HG02588 (cell line): ENCODE measurements at regions not wholly inside any gene's neighbourhood (a gene's known extent, or its start where the extent isn't known, plus 50 kb on each side); places are given as distances from the start of the nearest gene placed in this dataset.

ENCODE experiments used
- ATAC-seq: cut with Tn5 transposase; IDR thresholded peaks from one replicate; pipeline ENCODE4 v1.9.1; 2021; ENCODE audit warnings: mild to moderate bottlenecking, moderate library complexity; ENCODE audit not compliant: unreplicated experiment

DNA sequence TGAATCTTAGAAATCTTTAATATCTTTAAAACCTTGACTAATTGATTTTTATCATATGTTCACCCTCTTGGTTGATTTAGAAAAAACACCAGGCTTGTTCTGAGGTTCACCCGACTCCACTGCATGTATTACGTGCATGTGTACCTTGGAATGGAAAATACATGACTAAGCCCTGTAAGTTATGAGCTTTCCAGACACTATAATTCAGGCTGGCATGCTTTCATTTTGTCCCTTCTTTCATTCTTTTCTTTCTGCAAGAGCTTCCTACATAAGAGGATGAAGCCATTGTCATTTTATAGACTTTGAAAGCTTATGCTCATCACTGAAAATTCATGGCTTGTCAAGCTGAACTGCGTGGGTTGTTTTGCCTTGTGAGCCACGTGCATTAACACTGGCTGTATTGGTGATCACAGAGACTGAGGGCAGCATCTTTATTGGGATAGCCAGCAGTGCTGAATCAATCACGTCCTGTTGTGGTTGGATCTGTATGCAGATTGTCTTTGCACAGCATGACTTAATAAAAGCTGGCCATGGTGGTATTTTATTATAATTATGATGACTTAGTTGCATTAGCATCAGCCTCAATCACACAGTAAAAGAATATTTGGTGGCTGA, 141.9 kb downstream of the SLIT2 start:
- no peak for ATAC-seq

DNA sequence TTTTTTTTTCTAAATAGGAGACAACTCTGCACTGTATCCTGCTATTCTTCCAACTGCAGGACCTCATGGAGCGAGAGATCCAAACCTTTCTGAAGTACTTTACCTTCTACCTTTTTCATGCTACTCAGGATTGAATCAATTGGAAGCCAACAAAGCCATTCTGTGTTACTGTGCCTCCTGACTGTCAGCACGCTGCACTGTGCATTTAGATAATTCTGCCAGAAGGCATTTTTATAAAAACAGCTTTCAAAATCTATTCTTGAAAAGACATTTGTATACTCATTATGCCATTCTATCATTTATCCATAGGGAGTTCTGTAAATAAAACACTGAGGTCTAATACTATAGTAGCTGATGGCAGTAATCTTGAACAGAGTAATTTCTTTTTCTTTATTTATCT, 142.8 kb downstream of the SLIT2 start:
- ATAC-seq = no peak

DNA sequence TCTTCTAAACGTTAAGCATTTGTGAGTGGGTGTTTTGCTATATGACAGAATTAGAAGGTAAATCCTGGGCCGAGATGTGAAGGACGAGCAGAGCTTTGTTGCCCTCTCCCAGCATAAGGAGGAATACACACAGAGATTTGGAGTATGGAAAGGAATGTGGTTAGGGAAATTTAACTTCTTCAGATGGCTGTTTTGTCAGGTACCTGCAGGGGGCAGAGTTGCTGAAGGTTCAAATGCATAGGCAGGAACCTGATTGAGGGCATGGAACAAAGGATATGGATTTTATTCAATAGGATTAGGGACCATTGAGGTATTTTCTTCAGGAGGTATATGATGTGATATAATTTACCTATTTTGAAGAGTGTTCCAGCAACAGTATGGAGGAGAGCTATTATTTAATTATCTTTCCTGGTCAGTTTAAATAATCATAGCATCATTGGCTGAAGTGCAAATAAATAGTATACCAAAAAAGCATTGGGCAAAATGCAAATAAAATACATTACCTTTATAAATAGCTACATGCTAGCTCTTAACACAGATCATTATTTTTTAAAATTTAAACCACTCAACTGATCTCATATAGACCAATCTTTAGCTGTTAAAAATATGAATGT, 143.6 kb downstream of the SLIT2 start:
- peak; percentile 50 for ATAC-seq

DNA sequence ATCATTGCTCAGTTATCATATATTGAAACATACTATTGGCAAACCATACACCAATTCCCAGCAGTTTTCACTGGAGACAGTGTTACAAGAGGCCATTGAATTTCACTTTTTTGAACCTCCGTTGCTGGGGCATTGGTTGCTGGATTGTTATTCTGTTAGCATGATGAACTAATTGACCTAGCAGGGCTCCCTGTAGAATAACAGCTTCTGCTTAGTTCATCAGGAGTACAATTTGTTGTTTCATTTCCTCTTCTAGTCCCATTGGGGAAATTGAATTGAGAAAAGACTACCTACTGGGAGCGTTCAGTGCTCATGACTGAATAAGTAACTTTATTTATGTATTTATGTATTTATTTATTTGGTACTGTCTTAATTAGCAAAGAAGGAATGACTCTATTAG, 151.6 kb downstream of the SLIT2 start:
- no peak for ATAC-seq

DNA sequence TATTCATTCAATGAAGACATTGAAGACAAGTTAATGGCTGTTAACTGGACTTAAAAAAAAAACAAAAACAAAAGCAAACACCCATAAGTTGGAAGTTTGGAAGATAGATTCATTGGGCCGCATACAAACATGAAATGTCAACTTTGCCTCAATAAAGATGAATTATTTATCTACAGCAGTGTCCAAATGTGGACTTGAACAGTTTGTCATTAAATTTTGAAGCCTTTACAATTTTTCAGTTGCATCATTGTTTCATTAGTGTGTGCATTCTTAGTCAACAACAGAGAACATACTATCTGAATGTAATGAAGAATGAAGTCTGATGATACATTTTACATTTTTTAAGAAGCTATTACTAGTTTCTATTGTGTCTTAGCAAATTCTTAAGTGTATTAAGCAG, 152.1 kb downstream of the SLIT2 start:
- ATAC-seq = no peak

DNA sequence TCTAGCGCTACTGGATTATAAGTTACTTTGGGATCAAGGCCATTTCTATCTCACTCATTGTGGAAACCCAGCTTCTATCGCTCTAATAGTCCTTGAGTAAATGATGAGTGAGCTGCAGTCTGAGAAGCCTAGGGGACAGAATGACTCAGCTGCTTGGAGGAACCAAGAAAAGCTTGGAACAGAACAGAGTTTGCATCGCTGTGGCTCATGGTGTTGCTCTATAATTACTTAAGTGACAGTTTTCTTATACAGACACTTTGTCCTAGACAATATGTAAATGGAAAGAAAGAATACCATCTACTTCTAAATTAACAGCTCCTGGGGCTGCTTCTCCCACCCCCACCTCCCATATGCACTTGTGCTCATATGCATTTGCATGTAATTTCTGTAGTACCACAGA, 156.9 kb downstream of the SLIT2 start:
- ATAC-seq = no peak

DNA sequence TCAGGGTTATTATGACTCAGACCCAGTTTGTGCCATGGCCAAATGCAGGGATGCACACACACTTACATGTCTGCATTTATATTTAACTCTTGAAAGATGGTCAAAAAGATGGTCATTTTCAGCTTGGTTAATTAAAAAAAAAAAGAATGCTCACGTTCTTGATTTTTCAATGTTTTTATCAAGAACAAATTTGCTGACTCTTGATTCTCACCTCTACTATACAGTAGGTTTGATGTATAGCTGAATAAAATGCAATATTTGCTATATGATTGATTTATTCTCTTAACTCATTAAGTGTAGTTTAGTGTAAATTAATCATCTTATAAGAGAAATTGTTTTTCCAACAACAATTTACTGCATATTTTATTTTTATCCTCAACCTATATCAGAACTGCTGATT, 160.4 kb downstream of the SLIT2 start:
- no peak for ATAC-seq

DNA sequence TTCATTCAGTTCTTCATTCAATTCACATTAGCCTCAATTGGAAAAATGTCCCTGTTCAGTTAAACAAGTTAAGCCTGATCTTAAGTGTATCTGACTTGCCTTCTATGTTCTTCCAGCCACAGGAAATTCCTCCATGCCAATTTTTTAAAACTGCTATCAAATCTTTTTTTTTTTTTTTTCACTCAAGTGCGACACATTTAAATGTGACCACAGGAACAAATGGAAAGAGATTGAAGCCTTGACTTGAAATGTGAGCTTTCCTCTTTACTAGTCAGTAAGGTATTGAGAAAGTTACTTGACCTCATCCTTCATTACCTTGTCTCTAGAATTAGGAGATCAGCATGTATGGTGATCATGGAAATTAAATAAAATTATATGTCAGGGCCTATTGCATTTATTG, 165.1 kb downstream of the SLIT2 start:
- no peak for ATAC-seq

DNA sequence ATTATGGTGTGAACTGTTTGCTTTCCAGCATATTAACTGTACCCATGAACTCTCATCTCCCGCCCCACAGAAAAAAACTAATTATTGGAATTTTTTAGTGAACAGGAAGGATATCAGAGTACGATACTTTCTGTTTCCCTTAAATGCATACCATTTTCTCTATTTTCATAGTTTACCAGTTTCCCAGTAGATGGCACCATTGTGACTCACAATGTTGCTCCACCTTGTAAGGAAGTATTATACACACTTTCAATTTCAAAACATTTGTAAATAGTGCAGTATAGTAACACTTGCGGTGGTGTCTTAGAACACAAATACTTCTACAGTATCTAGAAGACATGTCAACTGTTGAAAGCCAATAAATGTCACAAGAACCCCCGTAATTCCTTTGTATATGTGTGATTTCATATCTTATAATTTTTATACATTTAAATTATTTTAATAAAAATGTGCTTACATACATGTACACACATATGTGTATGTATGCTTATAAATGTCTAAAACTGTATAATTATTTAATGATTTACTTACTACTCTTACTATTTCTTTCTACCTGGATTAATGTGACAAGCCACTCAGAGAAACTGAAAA, 167.3 kb downstream of the SLIT2 start:
- peak; percentile 98 for ATAC-seq

DNA sequence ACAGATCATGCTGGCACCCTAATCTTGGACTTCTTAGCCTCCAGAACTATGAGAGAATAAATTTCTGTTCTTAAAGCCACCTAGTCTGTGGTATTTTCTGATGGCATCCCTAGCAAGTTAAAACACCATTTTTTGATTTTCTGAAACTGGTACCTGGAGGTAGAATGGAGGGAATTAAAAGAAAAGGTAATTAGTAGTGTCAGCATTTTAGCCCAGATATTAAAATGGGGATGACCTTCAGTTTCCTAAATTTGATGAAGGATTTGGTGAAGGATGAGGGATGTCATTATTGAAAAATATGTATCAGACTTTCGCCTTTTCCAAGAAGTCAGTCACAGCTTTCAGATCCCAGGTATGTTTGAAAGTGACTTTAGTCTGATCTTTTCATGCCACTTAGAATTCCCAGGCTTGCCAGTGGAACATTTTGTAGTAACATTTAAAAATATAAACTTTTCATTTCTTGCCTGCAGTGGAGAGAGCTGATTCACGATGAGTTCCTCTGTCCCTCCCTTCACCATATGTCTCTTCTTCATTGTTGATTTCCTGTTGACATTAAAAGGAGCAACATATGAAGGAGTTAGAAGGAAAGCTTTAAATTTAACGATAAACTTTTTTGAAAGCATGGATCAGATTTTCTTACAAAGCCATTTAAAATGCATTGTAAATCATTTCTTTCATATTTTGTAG, 169.4 kb downstream of the SLIT2 start:
- ATAC-seq = no peak

DNA sequence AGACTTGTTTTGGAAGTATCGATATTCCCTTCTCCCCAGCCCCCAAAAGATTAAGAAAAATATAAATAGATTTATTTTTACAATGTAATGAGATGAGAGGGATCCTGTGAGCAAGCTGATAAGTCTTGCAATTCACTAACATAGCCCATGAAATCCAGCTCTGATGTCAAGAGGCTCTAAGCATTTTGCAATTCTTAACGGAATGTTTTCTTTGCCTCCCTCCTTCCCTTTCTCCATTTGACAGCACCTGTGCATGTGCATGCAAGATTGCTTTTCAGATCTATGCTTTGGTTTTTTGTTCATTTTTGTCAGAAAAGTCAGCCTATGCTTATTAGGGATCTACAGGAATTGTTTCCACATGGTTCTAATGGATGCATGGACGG, 169.9 kb downstream of the SLIT2 start:
- no peak for ATAC-seq

DNA sequence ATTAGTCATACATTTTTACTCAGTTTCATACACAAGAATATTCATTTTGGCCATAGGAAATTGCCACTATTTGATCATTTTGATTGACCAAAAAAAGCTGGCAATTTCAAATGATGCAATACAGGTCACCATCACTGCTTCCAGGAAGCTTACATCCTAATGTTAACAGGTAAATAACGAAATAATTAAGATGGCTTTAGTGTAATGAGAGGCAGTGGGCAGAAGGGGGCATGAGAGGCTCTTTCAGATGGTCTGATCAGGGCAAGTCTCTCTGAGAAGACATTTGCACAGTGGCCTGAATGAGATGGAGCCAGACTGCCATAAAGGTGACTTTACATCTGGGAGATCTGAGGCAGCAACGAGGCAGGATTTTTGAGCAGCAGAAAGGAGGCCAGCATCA, 170.7 kb downstream of the SLIT2 start:
- peak; percentile 64 for ATAC-seq

DNA sequence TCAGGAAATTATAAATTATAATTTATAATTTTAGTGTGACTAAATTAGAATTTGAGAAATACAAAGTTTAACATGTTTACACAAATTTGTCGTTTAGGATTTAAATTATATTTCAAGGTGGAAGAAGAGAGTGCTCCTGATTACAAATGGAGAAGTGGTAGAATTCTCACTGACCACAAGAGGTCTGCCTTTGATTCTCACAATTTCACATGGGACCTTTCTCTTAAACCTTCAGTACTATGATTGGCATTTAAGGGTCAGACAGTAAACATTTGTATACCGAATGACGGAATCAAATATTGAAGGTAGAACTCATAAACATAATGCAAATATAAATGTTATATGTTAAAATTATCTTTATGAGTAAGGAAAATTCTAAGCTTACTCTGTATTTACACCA, 171.7 kb downstream of the SLIT2 start:
- no peak for ATAC-seq

DNA sequence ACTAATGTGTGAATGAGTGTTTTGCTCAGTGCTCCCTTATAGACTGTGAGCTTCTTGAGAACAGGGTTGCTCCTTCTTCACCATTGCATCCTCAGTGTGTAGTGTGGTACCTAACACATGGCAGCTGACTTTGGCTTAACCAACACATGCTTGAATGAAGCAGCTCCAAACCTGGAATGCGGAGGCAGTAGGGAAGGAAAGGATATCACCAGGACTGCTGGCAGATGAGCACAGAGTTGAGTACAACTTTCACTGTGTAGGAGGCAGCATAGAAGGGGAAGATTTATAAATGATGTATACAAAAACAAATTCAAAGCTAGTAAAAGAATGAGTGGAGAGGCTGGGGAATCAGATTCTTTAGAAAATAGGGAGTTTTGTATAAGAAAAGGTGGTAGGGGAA, 174.3 kb downstream of the SLIT2 start:
- no peak for ATAC-seq

DNA sequence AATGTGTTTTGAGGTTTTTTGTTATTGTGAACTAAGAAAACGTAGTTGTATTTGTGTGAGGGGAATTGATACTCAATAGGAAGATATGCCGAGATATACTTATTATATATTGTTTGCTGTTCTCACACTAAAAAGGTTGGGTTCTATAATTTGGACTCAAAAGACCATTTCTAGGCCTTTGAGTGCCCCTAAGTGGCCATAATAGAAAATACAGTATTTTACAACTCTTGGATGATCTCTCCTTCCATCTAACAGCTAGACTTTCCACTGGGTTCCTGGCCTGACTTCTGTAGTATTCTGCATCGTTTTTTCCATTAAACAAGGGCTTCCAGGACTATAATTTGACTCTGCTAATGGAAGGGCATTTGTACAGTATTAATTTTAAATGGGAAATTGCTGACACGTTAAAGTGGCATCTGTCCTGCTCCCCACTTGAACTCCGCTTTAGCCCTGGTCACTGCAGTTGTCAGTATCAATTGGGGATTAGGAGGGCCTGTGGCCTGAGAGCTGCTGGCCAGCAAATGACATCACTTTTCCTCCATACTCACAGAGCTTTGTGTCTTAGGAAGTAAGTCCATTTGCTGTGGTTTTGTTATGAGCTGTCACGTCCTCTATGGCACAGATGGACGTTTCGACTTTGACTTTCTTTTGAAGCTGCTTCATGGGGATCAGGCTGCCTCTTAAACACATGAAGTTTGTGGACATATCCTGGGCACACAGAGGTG, 176.9 kb downstream of the SLIT2 start:
- no peak for ATAC-seq

DNA sequence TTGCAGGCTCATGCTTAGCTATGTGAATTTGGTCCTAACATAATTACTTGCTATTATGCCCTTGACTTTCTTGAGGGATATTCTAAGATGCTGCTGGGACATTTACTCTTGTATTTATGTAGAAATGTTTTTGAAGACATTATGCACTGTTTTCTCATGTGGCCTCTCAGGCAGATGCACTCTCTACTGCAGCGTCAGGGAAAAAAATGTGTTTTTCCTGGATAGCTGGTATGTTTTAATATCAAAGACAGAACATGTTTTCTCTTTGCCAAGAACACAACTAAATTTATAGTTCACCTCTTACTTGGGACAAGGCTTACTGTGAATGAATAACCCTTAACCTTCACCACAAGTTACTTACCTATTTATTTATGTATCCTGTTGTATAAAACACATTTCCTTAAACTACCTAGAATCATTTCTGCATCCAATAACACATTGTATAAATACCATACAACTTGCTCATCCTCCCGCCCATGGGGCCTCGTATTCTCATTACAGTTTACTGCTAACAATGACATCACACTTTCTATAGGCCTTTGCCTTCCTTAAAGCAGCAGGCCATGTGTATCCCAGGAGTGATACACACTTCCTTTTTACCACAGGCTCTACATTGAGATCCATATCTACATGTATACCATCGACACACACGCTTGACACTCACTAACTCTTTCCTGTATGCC, 178.7 kb downstream of the SLIT2 start:
- ATAC-seq = no peak

DNA sequence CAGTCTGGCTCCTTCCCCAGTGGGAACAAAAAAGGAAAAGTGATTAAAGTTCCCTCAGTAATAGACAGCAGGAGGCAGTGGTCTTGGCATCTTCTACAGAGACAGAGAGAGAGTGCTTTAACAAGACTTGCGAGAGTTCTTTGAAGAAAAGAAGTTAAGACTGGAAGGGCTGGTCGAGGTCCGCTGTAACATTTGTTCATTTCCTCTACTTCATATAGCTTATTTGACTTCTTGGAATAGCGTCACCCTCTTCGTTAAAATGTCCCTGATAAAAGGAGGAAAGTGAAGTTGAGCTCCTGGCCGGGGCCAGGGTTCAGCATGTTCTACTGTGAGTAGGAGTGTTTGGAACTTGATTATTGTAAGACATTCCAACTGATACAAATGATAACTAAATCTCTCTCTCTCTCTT, 179.8 kb downstream of the SLIT2 start:
- no peak for ATAC-seq

DNA sequence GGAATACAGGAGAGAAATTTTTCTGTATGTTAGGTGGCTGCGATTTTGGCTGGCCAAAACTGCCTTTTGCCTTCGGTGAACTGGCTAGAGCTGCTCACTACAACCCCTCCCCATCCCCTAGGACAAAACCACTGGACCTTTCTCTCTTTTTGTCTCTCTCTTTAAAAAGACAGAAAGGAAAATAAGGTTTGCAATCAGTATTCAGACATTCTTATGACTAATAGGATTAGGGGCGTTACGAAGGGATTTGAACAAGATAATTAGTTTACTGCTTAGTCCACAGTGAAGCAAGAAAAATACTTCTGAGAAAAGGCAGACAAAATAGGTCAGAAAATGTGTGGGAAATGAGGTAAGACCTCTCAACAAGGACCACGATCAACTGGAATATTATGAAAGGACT, 180.4 kb downstream of the SLIT2 start:
- ATAC-seq = no peak

DNA sequence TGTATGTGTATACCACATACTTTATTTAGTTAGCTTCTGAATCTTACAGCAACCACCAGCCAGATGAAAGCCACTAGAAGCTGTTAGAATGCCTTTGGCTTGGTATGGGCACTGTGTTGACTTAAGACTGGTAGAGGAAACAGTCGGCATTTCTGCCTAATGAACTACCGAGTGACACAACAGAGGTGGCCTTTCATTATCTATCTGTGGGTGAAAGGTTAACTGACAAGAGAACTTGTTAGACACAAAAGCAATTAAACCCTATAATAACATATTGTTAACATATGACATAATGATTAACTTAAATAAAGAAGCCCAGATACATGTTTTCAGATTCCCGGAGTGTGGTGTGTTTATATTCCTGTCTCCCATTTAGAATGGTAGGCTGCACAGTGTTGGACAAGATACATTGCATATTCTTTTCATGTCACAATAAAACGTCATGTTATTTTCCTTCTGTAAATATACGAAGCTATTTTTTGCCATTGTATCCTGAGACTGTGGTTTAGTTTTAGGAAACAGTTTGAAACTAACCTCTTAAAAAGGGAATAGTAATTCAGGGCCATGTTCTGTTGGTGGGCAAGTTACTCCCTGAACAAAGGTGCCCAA, 181.5 kb downstream of the SLIT2 start:
- ATAC-seq = no peak

DNA sequence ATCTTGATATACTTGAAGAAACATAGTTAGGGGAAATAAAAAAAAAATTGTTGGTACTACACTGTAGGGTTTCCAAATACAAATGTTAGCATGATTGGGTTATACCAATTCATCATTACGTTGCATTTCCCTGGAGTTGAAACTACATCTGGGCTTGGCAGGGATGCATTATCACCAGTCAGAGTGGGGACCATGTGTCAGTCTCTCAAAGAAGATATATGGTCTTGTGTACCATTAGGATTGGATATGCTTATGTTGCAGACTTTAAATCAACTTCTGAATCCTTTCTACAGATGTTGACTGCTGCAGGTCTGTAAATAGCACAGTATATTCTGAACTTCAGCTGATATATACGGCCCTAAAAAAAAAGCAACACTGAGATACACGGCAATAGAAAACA, 188.5 kb downstream of the SLIT2 start:
- no peak for ATAC-seq
